VCaP (cell line): ENCODE measurements at regions not wholly inside any gene's neighbourhood (a gene's known extent, or its start where the extent isn't known, plus 50 kb on each side); places are given as distances from the start of the nearest gene placed in this dataset.

Source experiments
- H3K27ac ChIP-seq: fragments of 450-650 bp; 2 replicates; pipeline ENCODE4 v1.5.1; 2017
- CTCF ChIP-seq: fragments of 450-650 bp; conservative IDR thresholded peaks from 2 replicates; pipeline ENCODE4 v1.5.1; 2017; ENCODE audit warnings: mild to moderate bottlenecking, moderate library complexity

- no peak for TF ChIP-seq CTCF
- no peak overlapping the region for H3K27ac ChIP-seq
Measured at GRCh38 chr9:100667448-100667847, 89.6 kb downstream of the CAVIN4 start.

GRCh38 chr9:100668024-100668423 lies 90.1 kb downstream of the CAVIN4 start:
- no peak for TF ChIP-seq CTCF
- H3K27ac ChIP-seq: no peak overlapping the region

- TF ChIP-seq CTCF: no peak
- peak overlapping the region; percentile 58 for H3K27ac ChIP-seq
Measured at GRCh38 chr9:100669968-100670367, 92.1 kb downstream of the CAVIN4 start.

- no peak for TF ChIP-seq CTCF
- H3K27ac ChIP-seq: peak overlapping the region; percentile 58
Measured at GRCh38 chr9:100670719-100671118, 92.8 kb downstream of the CAVIN4 start.

GRCh38 chr9:100671898-100672297 lies 94.0 kb downstream of the CAVIN4 start:
- no peak overlapping the region for H3K27ac ChIP-seq

GRCh38 chr9:100673249-100673648 lies 95.4 kb downstream of the CAVIN4 start:
- H3K27ac ChIP-seq: no peak overlapping the region
- no peak for TF ChIP-seq CTCF

More at GRCh38 chr9:100671898-100672297, 94.0 kb downstream of the CAVIN4 start:
- no peak for TF ChIP-seq CTCF

- H3K27ac ChIP-seq: no peak overlapping the region
- TF ChIP-seq CTCF: no peak
Measured at GRCh38 chr9:100674419-100675122, 96.7 kb downstream of the CAVIN4 start.
